Endothelial cell of umbilical vein (primary cell): ENCODE measurements at regions not wholly inside any gene's neighbourhood (a gene's known extent, or its start where the extent isn't known, plus 50 kb on each side); places are given as distances from the start of the nearest gene placed in this dataset.

Experiments
- BruUV-seq: library from RNA; stranded (reverse); fragments of 400-500 nt; replicated peaks from 2 replicates; lab custom pipeline; 2021; lab: Mats Ljungman, UMichigan
- CTCF ChIA-PET: fragments of 300-600, 350-600 bp; sonication (Branson Sonifier 250); formaldehyde crosslinking; loops from one replicate; lab custom pipeline; 2021; ENCODE audit warnings: antibody characterized with exemption, inconsistent platforms; lab: Charles Lee
- POLR2A ChIA-PET: fragments of 300-600, 350-600 bp; sonication (Branson Sonifier 250); formaldehyde crosslinking; loops from one replicate; lab custom pipeline; 2021; ENCODE audit warnings: antibody characterized with exemption, inconsistent platforms; lab: Charles Lee
- DNase-seq: peaks from one replicate; pipeline ENCODE4 v3.0.0-alpha.2; 2011; ENCODE audit warnings: low read depth, low spot score
- FAIRE-seq: peaks from 2 replicates; lab custom pipeline; 2011; peaks lifted over from hg19 to GRCh38; lab: Jason Lieb, UNC
- H2AFZ ChIP-seq: 2 replicates; pipeline ENCODE4 v1.6.0; 2012; ENCODE audit warnings: low read depth, low read length, control low read depth, inconsistent platforms
- H3K27ac ChIP-seq: 2 replicates; pipeline ENCODE4 v1.5.1; 2011; ENCODE audit warnings: low read depth, mild to moderate bottlenecking, control low read depth, low read length, moderate library complexity; ENCODE audit not compliant: insufficient read depth
- H3K27me3 ChIP-seq, 2 experiments: 2 replicates each; pipeline versions ENCODE4 v1.6.0 to v1.6.1; 2011; ENCODE audit warnings: low read length in 2 of 2, mixed read lengths in 1 of 2; ENCODE audit not compliant: control insufficient read depth in 2 of 2, insufficient read depth in 2 of 2
- H3K36me3 ChIP-seq, 2 experiments: 2 replicates in 1 of 2; 3 replicates in 1 of 2; pipeline ENCODE4 v1.5.1; 2011; ENCODE audit warnings: low read length in 2 of 2, mild to moderate bottlenecking in 1 of 2, moderate library complexity in 1 of 2; ENCODE audit not compliant: control insufficient read depth in 2 of 2, insufficient read depth in 2 of 2; ENCODE audit errors: extremely low read depth in 1 of 2
- H3K4me1 ChIP-seq: 3 replicates; pipeline ENCODE4 v1.5.1; 2011; ENCODE audit warnings: mild to moderate bottlenecking, low read length; ENCODE audit not compliant: control insufficient read depth, insufficient read depth; ENCODE audit errors: extremely low read depth
- H3K4me2 ChIP-seq: 2 replicates; pipeline ENCODE4 v1.6.1; 2011; ENCODE audit warnings: low read length, control low read depth, mixed read lengths; ENCODE audit not compliant: insufficient read depth
- H3K4me3 ChIP-seq, 3 experiments: fragments of 200-600 bp in 1 of 3; sonication (generic), shearing (Covaris generic) in 1 of 3; replicated peaks in 1 of 3; 2 replicates each; pipeline ENCODE4 v1.5.1; 2011 to 2016; ENCODE audit warnings: control low read depth in 3 of 3, low read length in 3 of 3, mild to moderate bottlenecking in 2 of 3, inconsistent platforms in 1 of 3, low read depth in 1 of 3, moderate library complexity in 1 of 3; ENCODE audit not compliant: insufficient read depth in 1 of 3
- H3K79me2 ChIP-seq: 2 replicates; pipeline ENCODE4 v1.6.0; 2012; ENCODE audit warnings: low read length, inconsistent platforms; ENCODE audit not compliant: control insufficient read depth, insufficient read depth
- H3K9ac ChIP-seq: replicated peaks from 2 replicates; pipeline ENCODE3; 2011; ENCODE audit warnings: low read length, control low read depth; ENCODE audit not compliant: insufficient read depth; ENCODE audit errors: extremely low read depth
- H3K9me1 ChIP-seq: replicated peaks from 3 replicates; pipeline ENCODE4 v1.6.0; 2011; ENCODE audit warnings: mild to moderate bottlenecking, low read length; ENCODE audit not compliant: control insufficient read depth, insufficient read depth; ENCODE audit errors: extremely low read depth
- H3K9me3 ChIP-seq: replicated peaks from 2 replicates; pipeline ENCODE4 v1.5.1; 2012; ENCODE audit warnings: low read length, inconsistent platforms; ENCODE audit not compliant: control insufficient read depth, insufficient read depth
- H4K20me1 ChIP-seq: replicated peaks from 2 replicates; pipeline ENCODE3; 2011; ENCODE audit warnings: mild to moderate bottlenecking, low read length; ENCODE audit not compliant: control insufficient read depth, insufficient read depth; ENCODE audit errors: extremely low read depth
- CTCF ChIP-seq, 2 donors: IDR thresholded peaks; 1 replicate in 1 of 2; 2 replicates in 1 of 2; pipeline ENCODE4 v1.5.1; 2011; ENCODE audit warnings: low read length in 2 of 2, mild to moderate bottlenecking in 2 of 2, moderate library complexity in 2 of 2, control low read depth in 1 of 2, inconsistent platforms in 1 of 2, low read depth in 1 of 2; ENCODE audit not compliant: insufficient read depth in 1 of 2; ENCODE audit errors: extremely low read depth in 1 of 2
- EZH2 ChIP-seq: IDR thresholded peaks from 2 replicates; pipeline ENCODE4 v1.6.1; 2012; ENCODE audit warnings: borderline replicate concordance, low read depth, mild to moderate bottlenecking, moderate library complexity, low read length, inconsistent platforms; ENCODE audit not compliant: severe bottlenecking
- FOS ChIP-seq: IDR thresholded peaks from 2 replicates; pipeline ENCODE4 v1.6.1; 2011; ENCODE audit warnings: mild to moderate bottlenecking, low read length, moderate library complexity, borderline replicate concordance; ENCODE audit not compliant: insufficient read depth
- GATA2 ChIP-seq: IDR thresholded peaks from 2 replicates; pipeline ENCODE4 v1.7.0; 2011; ENCODE audit warnings: low read depth, mild to moderate bottlenecking, moderate library complexity, mixed read lengths, low read length; ENCODE audit not compliant: insufficient read length, insufficient read depth
- JUN ChIP-seq: IDR thresholded peaks from 2 replicates; pipeline ENCODE4 v1.6.1; 2011; ENCODE audit warnings: borderline replicate concordance, low read depth; ENCODE audit not compliant: insufficient read length, insufficient read depth
- MAX ChIP-seq: IDR thresholded peaks from 2 replicates; pipeline ENCODE4 v1.6.1; 2011; ENCODE audit not compliant: insufficient read depth, insufficient read length
- MYC ChIP-seq: IDR thresholded peaks from one replicate; pipeline ENCODE4 v1.6.1; 2011; ENCODE audit warnings: mild to moderate bottlenecking, low read depth, low read length
- POLR2A ChIP-seq: IDR thresholded peaks from 2 replicates; pipeline ENCODE4 v1.6.1; 2012; ENCODE audit warnings: low read depth, mild to moderate bottlenecking, control low read depth, low read length
- POLR2AphosphoS5 ChIP-seq: IDR thresholded peaks from 2 replicates; pipeline ENCODE4 v1.6.1; 2012; ENCODE audit warnings: low read depth, mild to moderate bottlenecking, control low read depth, low read length, moderate library complexity; ENCODE audit not compliant: insufficient read depth
- dilution Hi-C: fragments of 300-500 bp; cut with MboI; formaldehyde crosslinking; loops from one replicate; pipeline ENCODE4 v1.15.0; 2019; ENCODE audit warnings: low sequenced_read_pairs; ENCODE audit not compliant: extremely low pct_ligation_motif_present
- intact Hi-C: fragments of 100-400 bp; cut with micrococcal nuclease; formaldehyde crosslinking; loops from one replicate; pipeline ENCODE4 v1.10.0; 2022

- no peaks in the 10 kb centered on the region for H3K4me1 ChIP-seq
- CTCF ChIA-PET: no interaction called here
- no peaks in the 10 kb centered on the region for H3K9me3 ChIP-seq
- H4K20me1 ChIP-seq: no peaks in the 10 kb centered on the region
- TF ChIP-seq POLR2A (no peak), FOS (no peak), MYC (no peak), CTCF (IDR thresholded peaks at IDR 0.05; ENCODE audit: extremely low read depth in 1 of 2, insufficient read depth in 1 of 2, low read depth in 1 of 2, low read length in 2 of 2) (no peak)
- no peaks in the 10 kb centered on the region for H3K27me3 ChIP-seq
- H3K9ac ChIP-seq: no peak overlapping the region
- no peaks in the 10 kb centered on the region for H3K9me1 ChIP-seq
- H3K27ac ChIP-seq: no peak overlapping the region
- intact Hi-C loops: no loop called here
- no peaks in the 10 kb centered on the region for H3K36me3 ChIP-seq
- BruUV-seq: no TSS peak
- POLR2A ChIA-PET: no interaction called here
- H3K4me3 ChIP-seq: no peak overlapping the region
- DNase-seq (no peak), FAIRE-seq (no peak)
- H3K79me2 ChIP-seq: no peaks in the 10 kb centered on the region
- no peak overlapping the region for H3K4me2 ChIP-seq
- H2AFZ ChIP-seq: no peak overlapping the region
- dilution Hi-C loops: no loop called here
Observed at GRCh38 chr6:120411394-120411793, 922.9 kb downstream of the TBC1D32 start.

GRCh38 chr6:120410586-120410985 lies 923.7 kb downstream of the TBC1D32 start:
- DNase-seq: no peak
- H3K27me3 ChIP-seq: no peaks in the 10 kb centered on the region
- no peak for FAIRE-seq
- H3K4me1 ChIP-seq: no peaks in the 10 kb centered on the region
- intact Hi-C loops (no loop called here), dilution Hi-C loops (no loop called here)
- ChIA-PET POLR2A (no interaction called here), CTCF (no interaction called here)
- no TSS peak for BruUV-seq
- H3K4me3 ChIP-seq: no peak overlapping the region
- H3K79me2 ChIP-seq: no peaks in the 10 kb centered on the region
- H3K36me3 ChIP-seq: no peaks in the 10 kb centered on the region
- TF ChIP-seq CTCF (IDR thresholded peaks at IDR 0.05; ENCODE audit: extremely low read depth in 1 of 2, insufficient read depth in 1 of 2, low read depth in 1 of 2, low read length in 2 of 2): no peak
- TF ChIP-seq POLR2AphosphoS5: no peak
- TF ChIP-seq POLR2A: no peak
- TF ChIP-seq GATA2: no peak
- TF ChIP-seq EZH2: no peak
- TF ChIP-seq MYC: no peak
- TF ChIP-seq FOS: no peak
- no peak for TF ChIP-seq MAX
- TF ChIP-seq JUN: no peak
- no peak overlapping the region for H3K27ac ChIP-seq
- no peak overlapping the region for H3K4me2 ChIP-seq
- H3K9ac ChIP-seq: no peak overlapping the region
- no peak overlapping the region for H2AFZ ChIP-seq
- H3K9me3 ChIP-seq: no peaks in the 10 kb centered on the region
- H4K20me1 ChIP-seq: no peaks in the 10 kb centered on the region
- no peaks in the 10 kb centered on the region for H3K9me1 ChIP-seq
